HEK293T (cell line): ENCODE measurements at regions not wholly inside any gene's neighbourhood (a gene's known extent, or its start where the extent isn't known, plus 50 kb on each side); places are given as distances from the start of the nearest gene placed in this dataset.

Experiments used
- CTCF ChIA-PET: fragments of 350-600 bp; formaldehyde crosslinking; extraction: SDS; loops from one replicate; lab custom pipeline; 2021; ENCODE audit warnings: antibody characterized with exemption, inconsistent platforms; lab: Yijun Ruan, JAX
- POLR2A ChIA-PET: fragments of 350-600 bp; formaldehyde crosslinking; extraction: SDS; loops from one replicate; lab custom pipeline; 2020; ENCODE audit warnings: antibody characterized with exemption, inconsistent platforms; lab: Yijun Ruan, JAX
- DNase-seq: peaks from one replicate; pipeline ENCODE4 v3.0.0; 2012; ENCODE audit warnings: mixed read lengths; ENCODE audit errors: extremely low spot score
- ARNT ChIP-seq: fragments of 450-650 bp; IDR thresholded peaks from 2 replicates; pipeline ENCODE4 v1.6.1; 2017; ENCODE audit warnings: mild to moderate bottlenecking
- BHLHE40 ChIP-seq: fragments of 450-650 bp; IDR thresholded peaks from 2 replicates; pipeline ENCODE4 v1.6.1; 2016; ENCODE audit warnings: mild to moderate bottlenecking, moderate library complexity, borderline replicate concordance
- CTBP1 ChIP-seq: fragments of 450-650 bp; IDR thresholded peaks from 2 replicates; pipeline ENCODE4 v1.6.1; 2016; ENCODE audit warnings: borderline replicate concordance
- ELF4 ChIP-seq: fragments of 450-650 bp; IDR thresholded peaks from 2 replicates; pipeline ENCODE4 v1.6.1; 2017; ENCODE audit warnings: antibody characterized with exemption
- FOXA1 ChIP-seq: fragments of 450-650 bp; IDR thresholded peaks from 2 replicates; pipeline ENCODE4 v1.6.1; 2016; ENCODE audit warnings: mild to moderate bottlenecking
- FOXK2 ChIP-seq: fragments of 450-650 bp; IDR thresholded peaks from 2 replicates; pipeline ENCODE4 v1.6.1; 2016; ENCODE audit warnings: mild to moderate bottlenecking
- FOXM1 ChIP-seq: fragments of 450-650 bp; IDR thresholded peaks from 2 replicates; pipeline ENCODE4 v1.6.1; 2017; ENCODE audit warnings: mild to moderate bottlenecking, borderline replicate concordance
- HDGF ChIP-seq: fragments of 450-650 bp; IDR thresholded peaks from 2 replicates; pipeline ENCODE4 v1.6.1; 2017; ENCODE audit warnings: antibody characterized with exemption, borderline replicate concordance
- L3MBTL2 ChIP-seq: fragments of 450-650 bp; conservative IDR thresholded peaks from 2 replicates; pipeline ENCODE4 v1.6.1; 2016; ENCODE audit warnings: mild to moderate bottlenecking
- LEF1 ChIP-seq: fragments of 450-650 bp; IDR thresholded peaks from 2 replicates; pipeline ENCODE4 v1.6.1; 2017; ENCODE audit warnings: mild to moderate bottlenecking, borderline replicate concordance
- NFRKB ChIP-seq: fragments of 450-650 bp; IDR thresholded peaks from 2 replicates; pipeline ENCODE4 v1.6.1; 2016; ENCODE audit warnings: mild to moderate bottlenecking, moderate library complexity
- SP1 ChIP-seq: fragments of 450-650 bp; IDR thresholded peaks from 2 replicates; pipeline ENCODE4 v1.6.1; 2017
- SUZ12 ChIP-seq: fragments of 450-650 bp; IDR thresholded peaks from 2 replicates; pipeline ENCODE4 v1.6.1; 2016; ENCODE audit warnings: mild to moderate bottlenecking
- TARDBP ChIP-seq: fragments of 450-650 bp; IDR thresholded peaks from 2 replicates; pipeline ENCODE4 v1.6.1; 2016
- ZNF384 ChIP-seq: fragments of 450-650 bp; IDR thresholded peaks from 2 replicates; pipeline ENCODE4 v1.6.1; 2016
- TF ChIP-seq, protein P1 (sequence below): fragments of 450-650 bp; IDR thresholded peaks from 2 replicates; pipeline ENCODE4 v1.6.1; 2016

DNA sequence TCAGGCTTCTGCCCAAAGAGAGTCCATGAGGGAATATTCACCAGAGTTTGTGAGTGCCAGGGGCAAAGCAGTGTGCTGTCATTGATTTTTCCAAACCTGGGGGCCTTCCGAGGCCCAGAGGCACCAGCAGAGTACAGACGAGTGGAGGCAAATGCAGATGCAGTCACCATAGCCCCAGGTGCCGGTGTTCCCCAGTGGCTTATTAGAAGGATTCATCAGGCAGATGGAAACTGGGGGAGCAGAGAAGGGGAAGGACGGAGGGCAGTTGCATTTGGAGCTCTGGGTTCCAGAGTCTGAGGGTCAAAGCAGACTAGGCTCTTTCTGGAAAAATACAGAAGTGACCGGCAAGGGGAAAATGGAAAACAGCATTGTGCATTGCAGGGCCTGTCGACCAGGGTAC is 184.2 kb downstream of the ANKRD60 start:
- CTCF ChIA-PET: interaction anchor here (1.5 kb wide), 1 partner anchor 43 kb away, joined by 3 read pairs; no protein-coding TSS in a partner anchor

DNA sequence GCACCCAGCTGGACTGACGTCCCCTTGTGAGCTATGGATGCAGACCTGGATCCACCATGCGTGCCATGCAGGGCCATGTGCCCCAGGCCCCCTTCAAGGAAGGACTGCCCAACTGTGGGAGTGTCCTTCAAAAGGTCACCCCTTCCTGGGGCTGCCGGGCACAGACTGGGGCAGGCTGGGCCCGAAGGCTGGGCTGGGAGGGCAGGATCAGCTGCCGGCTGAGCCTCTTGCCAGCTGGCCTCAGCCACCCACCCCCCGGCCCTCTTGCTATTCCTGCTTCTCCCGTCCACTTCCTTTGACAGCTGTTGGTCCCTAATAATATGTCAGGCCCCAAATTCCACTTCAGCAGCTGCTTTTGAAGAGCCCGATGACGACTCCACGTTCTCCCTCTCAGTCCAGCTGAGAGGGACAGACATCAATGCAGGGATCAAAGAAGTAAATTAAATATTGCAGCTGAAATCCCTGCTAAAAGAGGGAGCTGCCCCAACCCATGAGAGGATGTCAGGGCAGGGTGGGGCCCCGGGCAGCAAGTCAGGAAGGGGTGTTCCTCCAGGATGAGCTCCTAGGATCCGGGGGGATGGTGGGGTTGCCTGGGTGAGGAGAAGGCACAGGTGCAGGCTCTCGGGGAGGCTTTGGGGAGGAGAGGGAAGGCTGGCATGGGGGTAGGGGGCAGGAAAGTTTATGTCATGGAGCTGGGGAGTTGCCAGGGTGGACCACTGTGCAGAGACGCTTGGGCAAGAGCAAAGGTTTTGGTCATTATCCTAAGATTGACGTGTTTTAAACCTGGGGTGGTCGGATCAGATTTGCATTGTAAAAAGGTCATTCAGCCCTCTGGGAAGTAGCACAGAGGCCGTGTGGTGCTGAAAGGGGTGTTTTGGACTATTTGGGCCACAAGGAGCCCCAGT is 185.0 kb downstream of the ANKRD60 start:
- DNase-seq: no peak
- POLR2A ChIA-PET: no interaction called here

More for the DNA sequence above, 184.2 kb downstream of the ANKRD60 start:
- TF ChIP-seq FOXK2 (no peak), HDGF (no peak), ELF4 (no peak), ARNT (no peak), TARDBP (no peak), FOXA1 (no peak), FOXM1 (no peak), CTBP1 (no peak)
- no peak for DNase-seq
- POLR2A ChIA-PET: no interaction called here

DNA sequence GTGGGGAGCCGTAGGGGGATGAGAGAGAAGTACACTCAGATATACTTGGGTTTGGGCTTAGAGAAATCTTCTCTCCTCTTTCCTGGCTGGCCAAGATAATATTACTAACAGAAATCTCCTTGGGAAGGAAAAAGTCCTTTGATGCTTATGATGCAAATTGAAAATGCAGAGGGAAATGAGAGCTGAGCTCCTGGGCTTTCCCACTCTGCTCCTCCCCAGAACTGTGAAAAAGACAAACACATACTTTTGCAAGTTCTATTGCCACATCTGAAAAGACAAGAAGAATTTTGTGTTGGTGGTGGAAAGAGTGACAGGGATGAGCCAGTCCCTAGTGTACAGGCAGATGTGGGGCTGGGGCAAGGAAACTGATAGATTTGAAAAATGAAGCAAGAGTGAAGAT is 185.9 kb downstream of the ANKRD60 start:
- ChIA-PET CTCF (no interaction called here), POLR2A (no interaction called here)
- no peak for DNase-seq
- TF ChIP-seq FOXM1: no peak
- TF ChIP-seq FOXA1: no peak
- TF ChIP-seq L3MBTL2: no peak
- no peak for TF ChIP-seq FOXK2
- TF ChIP-seq ZNF384: no peak
- no peak for TF ChIP-seq LEF1
- TF ChIP-seq, protein P1, sequence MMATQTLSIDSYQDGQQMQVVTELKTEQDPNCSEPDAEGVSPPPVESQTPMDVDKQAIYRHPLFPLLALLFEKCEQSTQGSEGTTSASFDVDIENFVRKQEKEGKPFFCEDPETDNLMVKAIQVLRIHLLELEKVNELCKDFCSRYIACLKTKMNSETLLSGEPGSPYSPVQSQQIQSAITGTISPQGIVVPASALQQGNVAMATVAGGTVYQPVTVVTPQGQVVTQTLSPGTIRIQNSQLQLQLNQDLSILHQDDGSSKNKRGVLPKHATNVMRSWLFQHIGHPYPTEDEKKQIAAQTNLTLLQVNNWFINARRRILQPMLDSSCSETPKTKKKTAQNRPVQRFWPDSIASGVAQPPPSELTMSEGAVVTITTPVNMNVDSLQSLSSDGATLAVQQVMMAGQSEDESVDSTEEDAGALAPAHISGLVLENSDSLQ: no peak
- TF ChIP-seq SUZ12: no peak
- no peak for TF ChIP-seq CTBP1
- no peak for TF ChIP-seq ELF4

More for the DNA sequence above, 185.0 kb downstream of the ANKRD60 start:
- CTCF ChIA-PET: interaction anchor here (1.5 kb wide), 1 partner anchor 44 kb away, joined by 3 read pairs; no protein-coding TSS in a partner anchor
- TF ChIP-seq ELF4 (no peak), L3MBTL2 (no peak), FOXK2 (no peak)

DNA sequence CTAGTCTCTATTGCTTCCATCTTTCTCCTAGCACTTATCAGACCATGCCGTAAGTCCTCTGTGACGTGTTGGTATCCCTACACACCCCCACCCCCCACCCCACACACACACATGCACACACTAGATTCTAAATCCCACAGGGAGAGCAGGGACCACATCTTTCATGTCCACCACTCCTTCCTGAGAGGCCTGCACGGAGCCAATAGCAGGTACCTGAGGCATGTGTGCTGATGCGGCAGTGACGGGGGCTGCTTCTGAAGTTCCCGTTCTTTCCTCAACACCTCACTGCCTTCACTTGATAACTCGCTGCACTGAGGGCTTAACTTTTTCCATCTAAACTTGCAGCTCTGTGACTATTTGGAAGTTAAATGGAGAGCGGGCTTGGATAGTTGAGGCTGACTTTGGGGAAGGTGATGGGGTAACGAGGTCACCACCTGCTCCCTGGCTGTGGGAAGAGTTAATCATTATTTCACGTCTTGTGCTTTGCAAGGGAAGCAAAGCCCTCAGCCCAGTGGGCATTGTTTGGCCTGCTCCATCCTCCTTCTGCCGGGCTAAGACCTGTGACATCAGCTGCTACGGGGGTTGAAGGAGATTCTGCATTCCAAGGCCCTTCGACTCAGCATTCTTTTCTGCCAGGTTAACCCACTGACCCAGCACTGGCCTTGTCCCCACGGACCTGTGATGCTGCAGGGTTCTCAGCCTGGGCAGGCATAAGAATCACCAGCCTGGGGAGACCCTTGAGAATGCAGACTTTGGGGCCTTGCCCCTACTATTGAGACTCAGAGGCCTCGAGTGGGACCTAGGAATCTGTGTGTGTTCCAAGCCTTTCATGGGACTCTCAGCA is 187.8 kb downstream of the ANKRD60 start:
- ChIA-PET POLR2A (no interaction called here), CTCF (no interaction called here)
- TF ChIP-seq LEF1 (no peak), TARDBP (no peak), FOXK2 (no peak), FOXA1 (no peak), ARNT (no peak), SUZ12 (no peak), SP1 (no peak), BHLHE40 (no peak), ELF4 (no peak), FOXM1 (no peak)
- DNase-seq: no peak

DNA sequence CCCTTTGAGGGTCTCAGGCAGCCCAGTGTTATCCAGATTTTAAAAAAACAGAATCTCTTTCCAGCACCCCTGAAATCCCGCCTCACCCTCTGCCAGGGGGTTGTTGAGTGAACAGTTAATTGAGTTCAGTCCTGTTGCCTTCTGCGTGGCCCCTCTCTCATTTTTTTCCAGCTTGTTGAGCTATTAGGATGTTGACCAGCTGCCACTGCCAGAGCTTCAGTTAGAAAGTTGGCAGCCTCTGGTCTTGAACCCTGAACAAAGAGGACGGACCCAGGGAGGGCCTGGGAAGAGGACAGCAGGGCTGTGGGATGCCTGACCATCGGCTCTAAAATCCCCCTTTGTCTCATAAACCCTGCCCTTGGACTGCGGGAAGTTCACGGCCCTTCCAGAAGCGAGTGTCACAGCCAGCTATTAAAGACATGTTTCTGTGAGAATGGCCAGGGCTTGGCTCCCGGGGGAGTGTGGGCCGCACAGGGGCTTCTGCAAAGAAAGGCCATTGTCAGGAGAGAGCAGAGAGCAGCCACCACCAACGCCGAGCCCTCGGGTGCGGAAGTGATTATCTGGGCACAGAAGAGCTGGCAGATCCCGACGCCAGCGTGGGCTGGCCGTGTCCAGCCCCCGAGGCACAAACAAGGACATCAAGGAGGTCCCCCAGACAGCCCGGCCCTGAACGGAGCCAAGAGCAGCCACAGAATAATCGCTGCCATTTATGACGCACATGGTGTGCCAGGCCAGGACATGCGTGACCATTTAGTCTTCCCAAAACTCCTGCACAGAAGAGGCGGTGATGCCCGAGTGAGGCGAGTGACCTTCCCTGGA is 189.0 kb downstream of the ANKRD60 start:
- no peak for DNase-seq
- ChIA-PET CTCF (no interaction called here), POLR2A (no interaction called here)
- no peak for TF ChIP-seq BHLHE40
- no peak for TF ChIP-seq TARDBP
- no peak for TF ChIP-seq L3MBTL2
- no peak for TF ChIP-seq FOXM1
- no peak for TF ChIP-seq SUZ12
- TF ChIP-seq ELF4: no peak
- TF ChIP-seq, protein P1: no peak
- no peak for TF ChIP-seq FOXA1
- no peak for TF ChIP-seq ARNT
- no peak for TF ChIP-seq NFRKB
- no peak for TF ChIP-seq CTBP1

DNA sequence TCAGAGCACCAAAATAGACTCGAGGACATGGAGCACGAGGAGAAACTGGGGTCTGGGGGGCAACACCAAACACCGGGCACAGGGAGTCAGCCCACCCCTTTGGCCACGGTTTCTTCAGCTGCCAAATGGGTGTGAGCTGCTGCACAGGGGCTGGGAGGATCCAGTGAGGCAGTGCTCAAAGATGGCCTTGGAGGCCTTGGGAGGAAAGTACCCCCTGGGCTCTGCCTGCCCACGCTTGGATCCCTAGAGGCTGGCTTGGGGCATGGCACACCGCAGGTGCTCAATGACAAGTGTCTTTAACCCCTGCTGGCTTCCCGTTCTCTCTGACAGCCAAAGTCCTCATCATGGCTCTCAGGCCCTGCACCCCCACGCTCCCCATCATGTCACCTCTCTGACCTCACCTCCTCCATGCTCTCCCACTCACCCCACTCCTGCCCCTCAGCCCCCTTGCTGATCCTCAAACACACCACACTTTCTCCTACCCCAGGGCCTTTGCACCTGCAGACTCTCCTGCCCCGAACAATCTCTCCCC is 190.3 kb downstream of the ANKRD60 start:
- no peak for DNase-seq
- POLR2A ChIA-PET: no interaction called here
- TF ChIP-seq ARNT: no peak
- TF ChIP-seq ELF4: no peak
- TF ChIP-seq BHLHE40: no peak
- TF ChIP-seq FOXM1: no peak
- TF ChIP-seq FOXK2: no peak
- TF ChIP-seq L3MBTL2: no peak
- no peak for TF ChIP-seq SUZ12
- TF ChIP-seq TARDBP: no peak
- no peak for TF ChIP-seq CTBP1
- no peak for TF ChIP-seq ZNF384
- no peak for TF ChIP-seq LEF1
- TF ChIP-seq HDGF: no peak
- TF ChIP-seq, protein P1: no peak
- no peak for TF ChIP-seq FOXA1
- TF ChIP-seq SP1: no peak
- no peak for TF ChIP-seq NFRKB
- CTCF ChIA-PET: no interaction called here
